ENCODE measurements at regions not wholly inside any gene's neighbourhood (a gene's known extent, or its start where the extent isn't known, plus 50 kb on each side); places are given as distances from the start of the nearest gene placed in this dataset.

- Histone ChIP-seq H3K9ac (ENCODE audit: control insufficient read depth, extremely low read depth, insufficient read depth, low read length) (no peak overlapping the region), H3K4me3 (ENCODE audit: control insufficient read depth in 2 of 3, extremely low read depth in 1 of 3, insufficient read depth in 2 of 3, low read depth in 1 of 3, low read length in 3 of 3) (no peak overlapping the region), H3K27me3 (ENCODE audit: control insufficient read depth, extremely low read depth, insufficient read depth, low read length) (no peaks in the 10 kb centered on the region), H3K27ac (ENCODE audit: control insufficient read depth, insufficient read depth, low read length) (no peak overlapping the region), H3K36me3 (ENCODE audit: control insufficient read depth in 2 of 2, extremely low read depth in 1 of 2, insufficient read depth in 2 of 2, low read length in 2 of 2) (no peaks in the 10 kb centered on the region), H2AFZ (ENCODE audit: control insufficient read depth, low read length) (no peak overlapping the region), H3K4me1 (ENCODE audit: control insufficient read depth, extremely low read depth, insufficient read depth, low read length) (no peaks in the 10 kb centered on the region), H3K4me2 (ENCODE audit: control insufficient read depth, extremely low read depth, insufficient read depth, low read depth, low read length) (no peak overlapping the region), H3K79me2 (ENCODE audit: control insufficient read depth, insufficient read depth, low read length) (no peaks in the 10 kb centered on the region), H4K20me1 (ENCODE audit: control insufficient read depth, extremely low read depth, insufficient read depth, low read length) (no peaks in the 10 kb centered on the region), H3K9me3 (ENCODE audit: control insufficient read depth, low read depth, low read length) (no peaks in the 10 kb centered on the region), H3K9me1 (ENCODE audit: control insufficient read depth, extremely low read depth, insufficient read depth, low read length) (no peaks in the 10 kb centered on the region)
- DNase-seq (ENCODE audit: low read depth, low spot score) (no peak), FAIRE-seq (no peak)
- dilution Hi-C loops (cut with MboI; ENCODE audit: extremely low pct_ligation_motif_present, low sequenced_read_pairs), result no loop called here
- TF ChIP-seq, protein P1, sequence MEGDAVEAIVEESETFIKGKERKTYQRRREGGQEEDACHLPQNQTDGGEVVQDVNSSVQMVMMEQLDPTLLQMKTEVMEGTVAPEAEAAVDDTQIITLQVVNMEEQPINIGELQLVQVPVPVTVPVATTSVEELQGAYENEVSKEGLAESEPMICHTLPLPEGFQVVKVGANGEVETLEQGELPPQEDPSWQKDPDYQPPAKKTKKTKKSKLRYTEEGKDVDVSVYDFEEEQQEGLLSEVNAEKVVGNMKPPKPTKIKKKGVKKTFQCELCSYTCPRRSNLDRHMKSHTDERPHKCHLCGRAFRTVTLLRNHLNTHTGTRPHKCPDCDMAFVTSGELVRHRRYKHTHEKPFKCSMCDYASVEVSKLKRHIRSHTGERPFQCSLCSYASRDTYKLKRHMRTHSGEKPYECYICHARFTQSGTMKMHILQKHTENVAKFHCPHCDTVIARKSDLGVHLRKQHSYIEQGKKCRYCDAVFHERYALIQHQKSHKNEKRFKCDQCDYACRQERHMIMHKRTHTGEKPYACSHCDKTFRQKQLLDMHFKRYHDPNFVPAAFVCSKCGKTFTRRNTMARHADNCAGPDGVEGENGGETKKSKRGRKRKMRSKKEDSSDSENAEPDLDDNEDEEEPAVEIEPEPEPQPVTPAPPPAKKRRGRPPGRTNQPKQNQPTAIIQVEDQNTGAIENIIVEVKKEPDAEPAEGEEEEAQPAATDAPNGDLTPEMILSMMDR (optimal IDR thresholded peaks at IDR 0.05 in 1 of 3, IDR thresholded peaks at IDR 0.05 in 1 of 3, conservative IDR thresholded peaks at IDR 0.05 in 1 of 3; ENCODE audit: extremely low read depth in 1 of 3, insufficient read depth in 2 of 3, low read length in 3 of 3), result no peak
- no peak for TF ChIP-seq EZH2 (IDR thresholded peaks at IDR 0.05; ENCODE audit: low read length)
Observed at GRCh38 chr7:24152356-24152755, 131.6 kb upstream of the NPY start.

DNA sequence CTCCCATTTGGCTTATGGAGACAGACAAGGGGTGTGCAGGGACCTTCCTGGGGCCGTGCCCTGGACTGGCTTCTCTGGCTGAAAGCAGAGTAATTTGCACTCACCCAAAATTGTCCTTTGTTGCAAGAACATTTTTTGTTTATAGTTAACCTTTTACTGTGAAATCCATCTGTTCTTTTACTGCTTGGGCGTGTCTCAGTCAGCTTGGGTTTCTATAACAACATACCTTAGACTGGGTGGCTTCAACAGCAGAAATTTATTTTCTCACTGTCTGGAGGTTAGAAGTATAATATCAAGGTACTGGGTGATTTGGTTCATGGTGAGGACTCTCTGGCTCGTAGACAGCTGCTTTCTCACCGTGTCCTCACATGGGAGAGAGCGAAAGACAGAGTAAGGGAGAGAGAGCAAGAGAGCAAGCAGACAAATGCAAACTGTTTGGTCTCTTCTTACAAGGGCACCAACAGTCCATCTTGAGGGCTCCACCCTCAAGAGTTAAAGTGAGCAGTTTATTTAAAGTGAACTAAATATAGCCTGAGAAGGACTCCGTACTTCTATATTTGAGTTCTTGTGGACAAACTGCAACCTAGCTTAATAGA lies 131.0 kb upstream of the NPY start:
- FAIRE-seq, result no peak

More for the DNA sequence above, 131.0 kb upstream of the NPY start:
- TF ChIP-seq, protein P1 (optimal IDR thresholded peaks at IDR 0.05 in 1 of 3, IDR thresholded peaks at IDR 0.05 in 1 of 3, conservative IDR thresholded peaks at IDR 0.05 in 1 of 3; ENCODE audit: extremely low read depth in 1 of 3, insufficient read depth in 2 of 3, low read length in 3 of 3), result no peak
- no peak for TF ChIP-seq EZH2 (IDR thresholded peaks at IDR 0.05; ENCODE audit: low read length)
- Histone ChIP-seq H3K9me3 (ENCODE audit: control insufficient read depth, low read depth, low read length) (no peaks in the 10 kb centered on the region), H3K9me1 (ENCODE audit: control insufficient read depth, extremely low read depth, insufficient read depth, low read length) (no peaks in the 10 kb centered on the region), H3K27ac (ENCODE audit: control insufficient read depth, insufficient read depth, low read length) (no peak overlapping the region), H2AFZ (ENCODE audit: control insufficient read depth, low read length) (no peak overlapping the region), H3K9ac (ENCODE audit: control insufficient read depth, extremely low read depth, insufficient read depth, low read length) (no peak overlapping the region), H4K20me1 (ENCODE audit: control insufficient read depth, extremely low read depth, insufficient read depth, low read length) (no peaks in the 10 kb centered on the region), H3K4me2 (ENCODE audit: control insufficient read depth, extremely low read depth, insufficient read depth, low read depth, low read length) (no peak overlapping the region), H3K4me3 (ENCODE audit: control insufficient read depth in 2 of 3, extremely low read depth in 1 of 3, insufficient read depth in 2 of 3, low read depth in 1 of 3, low read length in 3 of 3) (no peak overlapping the region), H3K27me3 (ENCODE audit: control insufficient read depth, extremely low read depth, insufficient read depth, low read length) (no peaks in the 10 kb centered on the region), H3K4me1 (ENCODE audit: control insufficient read depth, extremely low read depth, insufficient read depth, low read length) (no peaks in the 10 kb centered on the region), H3K36me3 (ENCODE audit: control insufficient read depth in 2 of 2, extremely low read depth in 1 of 2, insufficient read depth in 2 of 2, low read length in 2 of 2) (no peaks in the 10 kb centered on the region), H3K79me2 (ENCODE audit: control insufficient read depth, insufficient read depth, low read length) (no peaks in the 10 kb centered on the region)
- dilution Hi-C loops (cut with MboI; ENCODE audit: extremely low pct_ligation_motif_present, low sequenced_read_pairs), result no loop called here
- DNase-seq (ENCODE audit: low read depth, low spot score), result no peak
